H9 (cell line): ENCODE measurements at regions not wholly inside any gene's neighbourhood (a gene's known extent, or its start where the extent isn't known, plus 50 kb on each side); places are given as distances from the start of the nearest gene placed in this dataset.

ENCODE experiments used
- DNase-seq: peaks from one replicate; pipeline ENCODE4 v3.0.0-alpha.2; 2017
- H2AFZ ChIP-seq: one replicate; pipeline ENCODE4 v1.6.1; 2013; ENCODE audit warnings: mild to moderate bottlenecking, low read length, control low read depth, moderate library complexity
- H2AK5ac ChIP-seq: 2 replicates; pipeline ENCODE4 v1.6.1; 2013; ENCODE audit warnings: low read length, control low read depth, mixed read lengths; ENCODE audit not compliant: insufficient read length
- H2BK120ac ChIP-seq: one replicate; pipeline ENCODE4 v1.6.1; 2013; ENCODE audit warnings: low read depth, mild to moderate bottlenecking, low read length, control low read depth, inconsistent platforms; ENCODE audit not compliant: poor library complexity, severe bottlenecking
- H2BK12ac ChIP-seq: 2 replicates; pipeline ENCODE4 v1.6.1; 2013; ENCODE audit warnings: low read length, control low read depth, mixed read lengths, low read depth; ENCODE audit not compliant: insufficient read length
- H2BK15ac ChIP-seq: 2 replicates; pipeline ENCODE4 v1.6.1; 2013; ENCODE audit warnings: low read depth, low read length, control low read depth
- H2BK20ac ChIP-seq: one replicate; pipeline ENCODE4 v1.6.1; 2013; ENCODE audit warnings: low read depth, mild to moderate bottlenecking, low read length, control low read depth, inconsistent platforms; ENCODE audit not compliant: poor library complexity, severe bottlenecking
- H2BK5ac ChIP-seq: 2 replicates; pipeline ENCODE4 v1.6.1; 2013; ENCODE audit warnings: low read length, control low read depth, mixed read lengths; ENCODE audit not compliant: insufficient read length
- H3K14ac ChIP-seq: 2 replicates; pipeline ENCODE4 v1.6.1; 2013; ENCODE audit warnings: low read length, control low read depth; ENCODE audit not compliant: insufficient read depth
- H3K18ac ChIP-seq: 2 replicates; pipeline ENCODE4 v1.6.1; 2013; ENCODE audit warnings: low read depth, mild to moderate bottlenecking, mixed read lengths, low read length, control low read depth; ENCODE audit not compliant: insufficient read length
- H3K23ac ChIP-seq: 2 replicates; pipeline ENCODE4 v1.6.1; 2013; ENCODE audit warnings: low read length, control low read depth, mixed read lengths, low read depth; ENCODE audit not compliant: insufficient read length
- H3K23me2 ChIP-seq: 2 replicates; pipeline ENCODE4 v1.6.1; 2013; ENCODE audit warnings: low read depth, mild to moderate bottlenecking, mixed read lengths, low read length, control low read depth; ENCODE audit not compliant: insufficient read length, poor library complexity, severe bottlenecking
- H3K27ac ChIP-seq: 2 replicates; pipeline ENCODE4 v1.5.1; 2013; ENCODE audit warnings: low read length, control low read depth, mixed read lengths, low read depth; ENCODE audit not compliant: insufficient read length
- H3K27me3 ChIP-seq: 2 replicates; pipeline ENCODE4 v1.6.1; 2013; ENCODE audit warnings: low read length, control low read depth, inconsistent platforms; ENCODE audit not compliant: insufficient read depth
- H3K4ac ChIP-seq: 2 replicates; pipeline ENCODE4 v1.6.1; 2013; ENCODE audit warnings: low read depth, mild to moderate bottlenecking, control low read depth, inconsistent platforms, low read length, moderate library complexity
- H3K4me1 ChIP-seq: 2 replicates; pipeline ENCODE4 v1.6.1; 2013; ENCODE audit warnings: low read length, control low read depth, inconsistent platforms; ENCODE audit not compliant: insufficient read depth
- H3K4me2 ChIP-seq: 2 replicates; pipeline ENCODE4 v1.6.1; 2013; ENCODE audit warnings: low read length, control low read depth, mixed read lengths; ENCODE audit not compliant: insufficient read length, insufficient read depth
- H3K56ac ChIP-seq: 2 replicates; pipeline ENCODE4 v1.6.1; 2013; ENCODE audit warnings: low read depth, mild to moderate bottlenecking, mixed read lengths, low read length, control low read depth; ENCODE audit not compliant: insufficient read length
- H3K79me1 ChIP-seq: 2 replicates; pipeline ENCODE4 v1.6.1; 2013; ENCODE audit warnings: low read depth, mild to moderate bottlenecking, moderate library complexity, low read length, control low read depth, inconsistent platforms; ENCODE audit not compliant: insufficient read depth, poor library complexity, severe bottlenecking
- H3K79me2 ChIP-seq: 2 replicates; pipeline ENCODE4 v1.6.1; 2013; ENCODE audit warnings: low read length, control low read depth, inconsistent platforms; ENCODE audit not compliant: insufficient read depth
- H3K9ac ChIP-seq: 2 replicates; pipeline ENCODE4 v1.6.1; 2013; ENCODE audit warnings: low read length, control low read depth, mixed read lengths; ENCODE audit not compliant: insufficient read length; ENCODE audit errors: extremely low read depth
- H3K9me3 ChIP-seq: one replicate; pipeline ENCODE4 v1.6.1; 2013; ENCODE audit warnings: low read depth, low read length, inconsistent platforms; ENCODE audit not compliant: control insufficient read depth
- H3T11ph ChIP-seq: one replicate; pipeline ENCODE4 v1.6.1; 2013; ENCODE audit warnings: mild to moderate bottlenecking, low read length, control low read depth, inconsistent platforms
- H4K20me1 ChIP-seq: one replicate; pipeline ENCODE4 v1.6.1; 2013; ENCODE audit not compliant: control insufficient read depth, insufficient read length, insufficient read depth
- H4K5ac ChIP-seq: 2 replicates; pipeline ENCODE4 v1.6.1; 2013; ENCODE audit warnings: low read depth, mild to moderate bottlenecking, mixed read lengths, low read length, control low read depth; ENCODE audit not compliant: insufficient read length
- H4K8ac ChIP-seq: replicated peaks from 2 replicates; pipeline ENCODE4 v1.6.1; 2013; ENCODE audit warnings: low read length, control low read depth, mixed read lengths, low read depth; ENCODE audit not compliant: insufficient read length
- H4K91ac ChIP-seq: 2 replicates; pipeline ENCODE4 v1.6.1; 2013; ENCODE audit warnings: low read depth, mild to moderate bottlenecking, moderate library complexity, mixed read lengths, low read length, control low read depth; ENCODE audit not compliant: insufficient read length
- H3K27ac Mint-ChIP-seq, 3 experiments: 2 replicates in 2 of 3; 3 replicates in 1 of 3; pipeline ENCODE4 v1.8.0; 2020 to 2021; ENCODE audit warnings: mixed read lengths in 3 of 3, mild to moderate bottlenecking in 1 of 3, moderate library complexity in 1 of 3
- H3K27me3 Mint-ChIP-seq: 2 replicates; pipeline ENCODE4 v1.8.0; 2021; ENCODE audit warnings: low read depth, mild to moderate bottlenecking, moderate library complexity, mixed read lengths
- H3K36me3 Mint-ChIP-seq, 3 experiments: 2 replicates in 2 of 3; 3 replicates in 1 of 3; pipeline ENCODE4 v1.8.0; 2020 to 2021; ENCODE audit warnings: low read depth in 3 of 3, mixed read lengths in 3 of 3; ENCODE audit not compliant: insufficient read depth in 1 of 3
- H3K4me1 Mint-ChIP-seq, 2 experiments: 2 replicates each; pipeline ENCODE4 v1.8.0; 2020; ENCODE audit warnings: mixed read lengths in 2 of 2
- H3K4me3 Mint-ChIP-seq, 2 experiments: 2 replicates in 1 of 2; 3 replicates in 1 of 2; pipeline ENCODE4 v1.8.0; 2020 to 2021; ENCODE audit warnings: mild to moderate bottlenecking in 2 of 2, mixed read lengths in 2 of 2, moderate library complexity in 1 of 2
- H3K9me3 Mint-ChIP-seq, 2 experiments: 2 replicates in 1 of 2; 3 replicates in 1 of 2; pipeline ENCODE4 v1.8.0; 2020; ENCODE audit warnings: mild to moderate bottlenecking in 2 of 2, mixed read lengths in 2 of 2, moderate library complexity in 1 of 2
- TF ChIP-seq, protein P1 (sequence below): fragments of 200-600 bp; sonication (generic); conservative IDR thresholded peaks from 3 replicates; pipeline ENCODE4 v1.8.0; 2021; ENCODE audit warnings: antibody characterized with exemption, mild to moderate bottlenecking

DNA sequence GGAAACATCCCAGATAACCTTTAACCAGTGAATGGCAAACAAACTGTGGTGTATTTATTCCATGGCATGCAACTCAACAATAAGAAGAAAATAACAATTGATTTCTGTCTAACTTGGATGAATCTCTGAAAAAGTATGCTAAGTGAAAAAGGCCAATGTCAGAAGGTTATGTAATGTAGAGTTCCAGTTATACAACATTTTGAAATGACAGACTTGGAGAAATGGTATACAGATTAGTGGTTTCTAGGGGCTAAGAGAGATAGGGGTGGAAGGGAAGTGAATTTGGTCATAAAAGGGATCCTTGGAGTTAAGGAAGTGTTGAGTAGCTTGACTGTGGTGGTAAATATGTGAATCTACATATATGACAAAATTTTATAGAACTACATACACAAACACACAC lies 269.4 kb upstream of the SUCLG2 start:
- no peak overlapping the region for H3K23ac ChIP-seq
- H2BK120ac ChIP-seq, result no peak overlapping the region
- TF ChIP-seq, protein P1, sequence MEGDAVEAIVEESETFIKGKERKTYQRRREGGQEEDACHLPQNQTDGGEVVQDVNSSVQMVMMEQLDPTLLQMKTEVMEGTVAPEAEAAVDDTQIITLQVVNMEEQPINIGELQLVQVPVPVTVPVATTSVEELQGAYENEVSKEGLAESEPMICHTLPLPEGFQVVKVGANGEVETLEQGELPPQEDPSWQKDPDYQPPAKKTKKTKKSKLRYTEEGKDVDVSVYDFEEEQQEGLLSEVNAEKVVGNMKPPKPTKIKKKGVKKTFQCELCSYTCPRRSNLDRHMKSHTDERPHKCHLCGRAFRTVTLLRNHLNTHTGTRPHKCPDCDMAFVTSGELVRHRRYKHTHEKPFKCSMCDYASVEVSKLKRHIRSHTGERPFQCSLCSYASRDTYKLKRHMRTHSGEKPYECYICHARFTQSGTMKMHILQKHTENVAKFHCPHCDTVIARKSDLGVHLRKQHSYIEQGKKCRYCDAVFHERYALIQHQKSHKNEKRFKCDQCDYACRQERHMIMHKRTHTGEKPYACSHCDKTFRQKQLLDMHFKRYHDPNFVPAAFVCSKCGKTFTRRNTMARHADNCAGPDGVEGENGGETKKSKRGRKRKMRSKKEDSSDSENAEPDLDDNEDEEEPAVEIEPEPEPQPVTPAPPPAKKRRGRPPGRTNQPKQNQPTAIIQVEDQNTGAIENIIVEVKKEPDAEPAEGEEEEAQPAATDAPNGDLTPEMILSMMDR, result no peak
- H3T11ph ChIP-seq, result no peak overlapping the region
- H3K18ac ChIP-seq, result no peak overlapping the region
- no peaks in the 10 kb centered on the region for H3K79me1 ChIP-seq
- no peak overlapping the region for H2BK12ac ChIP-seq
- H3K27me3 ChIP-seq, result no peaks in the 10 kb centered on the region
- no peak overlapping the region for H3K56ac ChIP-seq
- H3K4me3 Mint-ChIP-seq, result no peak overlapping the region
- H3K23me2 ChIP-seq, result no peaks in the 10 kb centered on the region
- no peaks in the 10 kb centered on the region for H3K4me1 ChIP-seq
- H2BK15ac ChIP-seq, result no peak overlapping the region
- no peak overlapping the region for H3K14ac ChIP-seq
- no peak overlapping the region for H2AFZ ChIP-seq
- H3K9ac ChIP-seq, result no peak overlapping the region
- H3K27ac Mint-ChIP-seq, result no peak overlapping the region
- no peaks in the 10 kb centered on the region for H3K4me1 Mint-ChIP-seq
- no peak overlapping the region for H2BK20ac ChIP-seq
- no peak overlapping the region for H3K27ac ChIP-seq
- H3K79me2 ChIP-seq, result no peaks in the 10 kb centered on the region
- H4K20me1 ChIP-seq, result no peaks in the 10 kb centered on the region
- no peak overlapping the region for H2BK5ac ChIP-seq
- H4K91ac ChIP-seq, result no peak overlapping the region
- H2AK5ac ChIP-seq, result no peak overlapping the region
- no peaks in the 10 kb centered on the region for H3K9me3 ChIP-seq
- no peak overlapping the region for H3K4me2 ChIP-seq
- H3K9me3 Mint-ChIP-seq, result peaks cover 2 to 4% of the 10 kb centered on the region in 2 experiments; a peak in 4 of 5 replicates
- DNase-seq, result no peak
- H4K5ac ChIP-seq, result no peak overlapping the region
- H3K36me3 Mint-ChIP-seq, result peaks cover 0 to 7% (median 0%) of the 10 kb centered on the region in 3 experiments; a peak in 2 of 7 replicates
- H3K4ac ChIP-seq, result no peak overlapping the region
- no peak overlapping the region for H4K8ac ChIP-seq
- H3K27me3 Mint-ChIP-seq, result no peaks in the 10 kb centered on the region
